Choroid plexus epithelial cell (primary cell): ENCODE measurements at regions not wholly inside any gene's neighbourhood (a gene's known extent, or its start where the extent isn't known, plus 50 kb on each side); places are given as distances from the start of the nearest gene placed in this dataset.

Experiments used
- DNase-seq: peaks from one replicate; pipeline ENCODE4 v3.0.0-alpha.2; 2010; ENCODE audit warnings: low read depth
- H3K4me3 ChIP-seq: 2 replicates; pipeline ENCODE4 v1.5.1; 2011; ENCODE audit warnings: low read depth, mild to moderate bottlenecking, control low read depth, low read length, moderate library complexity
- TF ChIP-seq, protein P1 (sequence below): conservative IDR thresholded peaks from 2 replicates; pipeline ENCODE4 v1.5.1; 2011; ENCODE audit warnings: low read depth, mild to moderate bottlenecking, control low read depth, inconsistent platforms, low read length, moderate library complexity

DNA sequence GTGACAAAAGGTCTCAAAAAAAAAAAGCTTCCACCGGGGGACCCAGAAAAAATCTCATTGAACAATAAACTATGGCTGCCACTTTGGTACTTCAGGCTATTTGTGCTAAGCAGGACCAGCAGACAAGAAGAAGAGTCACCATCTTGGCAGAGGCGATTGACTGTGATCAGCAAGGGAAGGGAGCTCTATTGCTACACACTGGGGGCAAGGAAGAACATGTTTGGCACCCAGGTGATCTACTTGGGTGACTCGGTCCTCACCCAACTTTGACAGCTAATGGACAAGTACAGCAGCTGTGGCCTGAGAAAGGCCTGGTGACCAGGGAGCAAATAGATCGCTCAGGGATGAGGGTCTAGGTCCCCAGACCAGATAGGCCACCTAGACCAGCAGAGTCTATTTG lies 53.4 kb upstream of the SRP9 start:
- TF ChIP-seq, protein P1, sequence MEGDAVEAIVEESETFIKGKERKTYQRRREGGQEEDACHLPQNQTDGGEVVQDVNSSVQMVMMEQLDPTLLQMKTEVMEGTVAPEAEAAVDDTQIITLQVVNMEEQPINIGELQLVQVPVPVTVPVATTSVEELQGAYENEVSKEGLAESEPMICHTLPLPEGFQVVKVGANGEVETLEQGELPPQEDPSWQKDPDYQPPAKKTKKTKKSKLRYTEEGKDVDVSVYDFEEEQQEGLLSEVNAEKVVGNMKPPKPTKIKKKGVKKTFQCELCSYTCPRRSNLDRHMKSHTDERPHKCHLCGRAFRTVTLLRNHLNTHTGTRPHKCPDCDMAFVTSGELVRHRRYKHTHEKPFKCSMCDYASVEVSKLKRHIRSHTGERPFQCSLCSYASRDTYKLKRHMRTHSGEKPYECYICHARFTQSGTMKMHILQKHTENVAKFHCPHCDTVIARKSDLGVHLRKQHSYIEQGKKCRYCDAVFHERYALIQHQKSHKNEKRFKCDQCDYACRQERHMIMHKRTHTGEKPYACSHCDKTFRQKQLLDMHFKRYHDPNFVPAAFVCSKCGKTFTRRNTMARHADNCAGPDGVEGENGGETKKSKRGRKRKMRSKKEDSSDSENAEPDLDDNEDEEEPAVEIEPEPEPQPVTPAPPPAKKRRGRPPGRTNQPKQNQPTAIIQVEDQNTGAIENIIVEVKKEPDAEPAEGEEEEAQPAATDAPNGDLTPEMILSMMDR = no peak
- H3K4me3 ChIP-seq = no peak overlapping the region
- no peak for DNase-seq
